A673 (cell line): ENCODE measurements at regions not wholly inside any gene's neighbourhood (a gene's known extent, or its start where the extent isn't known, plus 50 kb on each side); places are given as distances from the start of the nearest gene placed in this dataset.

Experiments
- CTCF ChIP-seq: fragments of 300-800, 200-600 bp; sonication (generic); conservative IDR thresholded peaks from 2 replicates; pipeline ENCODE4 v1.5.1; 2017; ENCODE audit warnings: low read depth, mild to moderate bottlenecking, antibody characterized with exemption, low read length, moderate library complexity, mixed read lengths
- EZH2 ChIP-seq: fragments of 200-600 bp; sonication (generic); IDR thresholded peaks from 2 replicates; pipeline ENCODE4 v1.6.1; 2017; ENCODE audit warnings: borderline replicate concordance, low read depth, mild to moderate bottlenecking, mixed read lengths, antibody characterized with exemption, low read length; ENCODE audit not compliant: poor library complexity, severe bottlenecking

GRCh38 chr6:2502998-2503674 lies 247.6 kb downstream of the MYLK4 start:
- no peak for TF ChIP-seq EZH2
- TF ChIP-seq CTCF, result no peak
